ENCODE measurements at regions not wholly inside any gene's neighbourhood (a gene's known extent, or its start where the extent isn't known, plus 50 kb on each side); places are given as distances from the start of the nearest gene placed in this dataset.

GRCh38 chr12:45582986-45583659 is 146.4 kb upstream of the ARID2 start:
- H3K79me2 ChIP-seq (ENCODE audit: control insufficient read depth, insufficient read depth, low read length) = no peaks in the 10 kb centered on the region
- WGBS (ENCODE audit: insufficient coverage, low coverage, missing lambda C conversion rate) = 0% methylated on average over 6 of the region's 8 CpGs
- no peaks in the 10 kb centered on the region for H3K9me1 ChIP-seq (ENCODE audit: control insufficient read depth, insufficient read depth, low read length)
- ATAC-seq (no peak), FAIRE-seq (no peak), DNase-seq (ENCODE audit: extremely low read depth in 1 of 4, low spot score in 3 of 4) (no peak)
- intact Hi-C loops (cut with micrococcal nuclease) (no loop called here), in situ Hi-C loops (cut with MboI) (no loop called here)
- no peak overlapping the region for H3K27ac ChIP-seq (ENCODE audit: extremely low read depth, low read depth, low read length)
- no peaks in the 10 kb centered on the region for H3K36me3 ChIP-seq (ENCODE audit: control insufficient read depth, insufficient read depth, low read length)
- H3K9me3 ChIP-seq (replicated peaks; ENCODE audit: control insufficient read depth, insufficient read depth, low read depth, low read length) = no peaks in the 10 kb centered on the region
- H3K4me2 ChIP-seq (ENCODE audit: insufficient read depth, low read length) = no peak overlapping the region
- TF ChIP-seq ARID3B (CRISPR knock-in tag; IDR thresholded peaks at IDR 0.05; ENCODE audit: borderline replicate concordance) (no peak), ZFX (CRISPR knock-in tag; IDR thresholded peaks at IDR 0.05) (no peak), CSDE1 (IDR thresholded peaks at IDR 0.05) (no peak)
- POLR2A ChIA-PET = no interaction called here
- no peak overlapping the region for H2AFZ ChIP-seq (ENCODE audit: low read depth, low read length)
- no peak overlapping the region for H3K4me3 ChIP-seq
- no peaks in the 10 kb centered on the region; the same call in 1 of the 2 replicates for H4K20me1 ChIP-seq (replicated peaks; ENCODE audit: control insufficient read depth, insufficient read depth, low read length)
- no peaks in the 10 kb centered on the region for H3K4me1 ChIP-seq (replicated peaks in 1 of 2; ENCODE audit: control insufficient read depth in 2 of 2, insufficient read depth in 2 of 2, low read length in 2 of 2)
- no peak overlapping the region for H3K9ac ChIP-seq (ENCODE audit: insufficient read depth in 1 of 2, low read depth in 2 of 2, low read length in 2 of 2)
- CTCF ChIA-PET (ENCODE audit: low intra/inter-chr PET ratio) = no interaction called here
- BruUV-seq (replicated peaks) = no TSS peak
- peaks cover 4 to 18% of the 10 kb centered on the region in 2 experiments; a peak in 3 of 5 replicates for H3K27me3 ChIP-seq (ENCODE audit: control insufficient read depth in 2 of 2, insufficient read depth in 2 of 2, low read length in 2 of 2)

GRCh38 chr12:45584336-45584735 is 145.2 kb upstream of the ARID2 start:
- H3K79me2 ChIP-seq (ENCODE audit: control insufficient read depth, insufficient read depth, low read length) = no peaks in the 10 kb centered on the region
- in situ Hi-C loops (cut with MboI) = no loop called here
- H3K9ac ChIP-seq (ENCODE audit: insufficient read depth in 1 of 2, low read depth in 2 of 2, low read length in 2 of 2) = no peak overlapping the region
- H3K9me3 ChIP-seq (replicated peaks; ENCODE audit: control insufficient read depth, insufficient read depth, low read depth, low read length) = no peaks in the 10 kb centered on the region
- ChIA-PET POLR2A (no interaction called here), CTCF (ENCODE audit: low intra/inter-chr PET ratio) (no interaction called here)
- H3K27ac ChIP-seq (ENCODE audit: extremely low read depth, low read depth, low read length) = no peak overlapping the region
- ATAC-seq (no peak), DNase-seq (ENCODE audit: extremely low read depth in 1 of 4, low spot score in 3 of 4) (no peak), FAIRE-seq (no peak)
- H4K20me1 ChIP-seq (replicated peaks; ENCODE audit: control insufficient read depth, insufficient read depth, low read length) = no peaks in the 10 kb centered on the region; the same call in 1 of the 2 replicates
- no peaks in the 10 kb centered on the region for H3K36me3 ChIP-seq (ENCODE audit: control insufficient read depth, insufficient read depth, low read length)
- intact Hi-C loops (cut with micrococcal nuclease) = no loop called here
- no peak overlapping the region for H3K4me2 ChIP-seq (ENCODE audit: insufficient read depth, low read length)
- H2AFZ ChIP-seq (ENCODE audit: low read depth, low read length) = no peak overlapping the region
- no peak overlapping the region for H3K4me3 ChIP-seq
- no TSS peak for BruUV-seq (replicated peaks)
- no peaks in the 10 kb centered on the region for H3K9me1 ChIP-seq (ENCODE audit: control insufficient read depth, insufficient read depth, low read length)
- WGBS (ENCODE audit: insufficient coverage, low coverage, missing lambda C conversion rate) = 0% methylated on average over 1 of the region's 1 CpG
- H3K27me3 ChIP-seq (ENCODE audit: control insufficient read depth in 2 of 2, insufficient read depth in 2 of 2, low read length in 2 of 2) = peaks cover 4 to 18% of the 10 kb centered on the region in 2 experiments; a peak in 3 of 5 replicates
- H3K4me1 ChIP-seq (replicated peaks in 1 of 2; ENCODE audit: control insufficient read depth in 2 of 2, insufficient read depth in 2 of 2, low read length in 2 of 2) = no peaks in the 10 kb centered on the region
- no peak for TF ChIP-seq WHSC1 (IDR thresholded peaks at IDR 0.05; ENCODE audit: low read length)
- no peak for TF ChIP-seq TRIM28 (IDR thresholded peaks at IDR 0.05)
- TF ChIP-seq ZBTB34 (CRISPR knock-in tag; IDR thresholded peaks at IDR 0.05) = no peak
- TF ChIP-seq NKRF (IDR thresholded peaks at IDR 0.05; ENCODE audit: borderline replicate concordance) = no peak
- TF ChIP-seq ZNF175 (CRISPR knock-in tag; IDR thresholded peaks at IDR 0.05; ENCODE audit: low read depth) = no peak
- no peak for TF ChIP-seq TCF7 (IDR thresholded peaks at IDR 0.05; ENCODE audit: borderline replicate concordance)
- TF ChIP-seq FOXA3 (CRISPR knock-in tag; conservative IDR thresholded peaks at IDR 0.05 in 1 of 2, IDR thresholded peaks at IDR 0.05 in 1 of 2) = no peak

Data from K562 (cell line).